GM18867 (cell line): ENCODE measurements at regions not wholly inside any gene's neighbourhood (a gene's known extent, or its start where the extent isn't known, plus 50 kb on each side); places are given as distances from the start of the nearest gene placed in this dataset.
"Not testable (repeated sequence)": the region's sequence is repeated elsewhere in the genome, so short reads cannot be mapped to it uniquely, and the experiment has no call there.

Source experiments
- ATAC-seq: cut with Tn5 transposase; IDR thresholded peaks from one replicate; pipeline ENCODE4 v1.9.1; 2021; ENCODE audit warnings: mild to moderate bottlenecking, moderate library complexity; ENCODE audit not compliant: unreplicated experiment

GRCh38 chr5:1958211-1959010 is 75.7 kb upstream of the IRX4 start:
- ATAC-seq: no peak

- ATAC-seq: no peak
These were observed 72.9 kb upstream of the IRX4 start for GRCh38 chr5:1955586-1955985.

GRCh38 chr5:1953710-1954109 is 71.0 kb upstream of the IRX4 start:
- ATAC-seq: not testable (repeated sequence)

GRCh38 chr5:1952444-1953099 is 69.8 kb upstream of the IRX4 start:
- no peak for ATAC-seq

- no peak for ATAC-seq
These were observed 69.3 kb upstream of the IRX4 start for GRCh38 chr5:1952021-1952420.

GRCh38 chr5:1951165-1951816 is 68.6 kb upstream of the IRX4 start:
- ATAC-seq: no peak

- ATAC-seq: no peak
These were observed 68.0 kb upstream of the IRX4 start for GRCh38 chr5:1950708-1951103.

GRCh38 chr5:1950096-1950707 is 67.5 kb upstream of the IRX4 start:
- ATAC-seq: no peak

GRCh38 chr5:1949253-1949652 is 66.5 kb upstream of the IRX4 start:
- no peak for ATAC-seq

- no peak for ATAC-seq
These were observed 66.0 kb upstream of the IRX4 start for GRCh38 chr5:1948663-1949191.

GRCh38 chr5:1948111-1948510 is 65.4 kb upstream of the IRX4 start:
- no peak for ATAC-seq

- no peak for ATAC-seq
These were observed 64.1 kb upstream of the IRX4 start for GRCh38 chr5:1946776-1947175.

- no peak for ATAC-seq
These were observed 63.5 kb upstream of the IRX4 start for GRCh38 chr5:1946122-1946677.

GRCh38 chr5:1945606-1946005 is 62.9 kb upstream of the IRX4 start:
- no peak for ATAC-seq

GRCh38 chr5:1944408-1944807 is 61.7 kb upstream of the IRX4 start:
- no peak for ATAC-seq

- no peak for ATAC-seq
These were observed 60.8 kb upstream of the IRX4 start for GRCh38 chr5:1943481-1943880.

GRCh38 chr5:1942630-1943029 is 59.9 kb upstream of the IRX4 start:
- no peak for ATAC-seq

GRCh38 chr5:1942158-1942557 is 59.4 kb upstream of the IRX4 start:
- no peak for ATAC-seq

- no peak for ATAC-seq
These were observed 56.5 kb upstream of the IRX4 start for GRCh38 chr5:1939256-1939655.

- no peak for ATAC-seq
These were observed 55.7 kb upstream of the IRX4 start for GRCh38 chr5:1938310-1939000.
